ENCODE measurements at regions not wholly inside any gene's neighbourhood (a gene's known extent, or its start where the extent isn't known, plus 50 kb on each side); places are given as distances from the start of the nearest gene placed in this dataset.

DNA sequence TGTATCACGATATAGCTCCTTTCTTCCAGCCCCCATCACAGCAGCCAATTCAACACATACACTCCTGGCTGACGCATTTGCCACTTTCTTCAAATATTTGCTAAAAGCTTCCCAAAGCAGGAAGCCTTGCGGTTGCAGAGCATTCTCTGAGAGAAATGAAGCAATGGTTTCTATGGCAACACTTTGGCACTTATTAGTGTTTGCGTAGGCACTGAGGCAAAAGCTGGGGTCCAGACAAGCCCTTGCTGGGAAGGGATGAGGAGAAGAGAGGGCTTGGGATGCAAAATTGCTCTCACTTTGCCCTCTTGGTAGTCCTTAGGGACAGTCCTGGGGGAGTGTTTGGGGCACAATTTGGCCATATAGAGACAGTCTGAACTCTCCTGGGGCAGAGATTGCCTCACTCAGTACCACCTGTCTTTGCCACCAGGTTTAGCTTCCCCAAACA, 55.0 kb upstream of the PAK3 start:
- TF ChIP-seq BACH2 (CRISPR knock-in tag; IDR thresholded peaks at IDR 0.05; ENCODE audit: borderline replicate concordance) (no peak), ZNF565 (CRISPR knock-in tag; conservative IDR thresholded peaks at IDR 0.05; ENCODE audit: low read depth) (no peak), ZFP3 (CRISPR knock-in tag; IDR thresholded peaks at IDR 0.05) (no peak), GLIS3 (CRISPR knock-in tag; IDR thresholded peaks at IDR 0.05) (no peak), PPARA (CRISPR knock-in tag; IDR thresholded peaks at IDR 0.05; ENCODE audit: borderline replicate concordance) (no peak), SNAI2 (CRISPR knock-in tag; IDR thresholded peaks at IDR 0.05) (no peak), ZFP30 (CRISPR knock-in tag; IDR thresholded peaks at IDR 0.05) (no peak), ZC3H10 (CRISPR knock-in tag; IDR thresholded peaks at IDR 0.05) (no peak), RARB (CRISPR knock-in tag; IDR thresholded peaks at IDR 0.05) (no peak), ARNTL (CRISPR knock-in tag; IDR thresholded peaks at IDR 0.05; ENCODE audit: borderline replicate concordance, low read depth) (no peak)
- TF ChIP-seq, protein P1, sequence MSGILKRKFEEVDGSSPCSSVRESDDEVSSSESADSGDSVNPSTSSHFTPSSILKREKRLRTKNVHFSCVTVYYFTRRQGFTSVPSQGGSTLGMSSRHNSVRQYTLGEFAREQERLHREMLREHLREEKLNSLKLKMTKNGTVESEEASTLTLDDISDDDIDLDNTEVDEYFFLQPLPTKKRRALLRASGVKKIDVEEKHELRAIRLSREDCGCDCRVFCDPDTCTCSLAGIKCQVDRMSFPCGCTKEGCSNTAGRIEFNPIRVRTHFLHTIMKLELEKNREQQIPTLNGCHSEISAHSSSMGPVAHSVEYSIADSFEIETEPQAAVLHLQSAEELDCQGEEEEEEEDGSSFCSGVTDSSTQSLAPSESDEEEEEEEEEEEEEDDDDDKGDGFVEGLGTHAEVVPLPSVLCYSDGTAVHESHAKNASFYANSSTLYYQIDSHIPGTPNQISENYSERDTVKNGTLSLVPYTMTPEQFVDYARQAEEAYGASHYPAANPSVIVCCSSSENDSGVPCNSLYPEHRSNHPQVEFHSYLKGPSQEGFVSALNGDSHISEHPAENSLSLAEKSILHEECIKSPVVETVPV (CRISPR knock-in tag; IDR thresholded peaks at IDR 0.05): no peak
- TF ChIP-seq, protein P2, sequence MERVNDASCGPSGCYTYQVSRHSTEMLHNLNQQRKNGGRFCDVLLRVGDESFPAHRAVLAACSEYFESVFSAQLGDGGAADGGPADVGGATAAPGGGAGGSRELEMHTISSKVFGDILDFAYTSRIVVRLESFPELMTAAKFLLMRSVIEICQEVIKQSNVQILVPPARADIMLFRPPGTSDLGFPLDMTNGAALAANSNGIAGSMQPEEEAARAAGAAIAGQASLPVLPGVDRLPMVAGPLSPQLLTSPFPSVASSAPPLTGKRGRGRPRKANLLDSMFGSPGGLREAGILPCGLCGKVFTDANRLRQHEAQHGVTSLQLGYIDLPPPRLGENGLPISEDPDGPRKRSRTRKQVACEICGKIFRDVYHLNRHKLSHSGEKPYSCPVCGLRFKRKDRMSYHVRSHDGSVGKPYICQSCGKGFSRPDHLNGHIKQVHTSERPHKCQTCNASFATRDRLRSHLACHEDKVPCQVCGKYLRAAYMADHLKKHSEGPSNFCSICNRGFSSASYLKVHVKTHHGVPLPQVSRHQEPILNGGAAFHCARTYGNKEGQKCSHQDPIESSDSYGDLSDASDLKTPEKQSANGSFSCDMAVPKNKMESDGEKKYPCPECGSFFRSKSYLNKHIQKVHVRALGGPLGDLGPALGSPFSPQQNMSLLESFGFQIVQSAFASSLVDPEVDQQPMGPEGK (CRISPR knock-in tag; IDR thresholded peaks at IDR 0.05; ENCODE audit: borderline replicate concordance): no peak
- TF ChIP-seq, protein P3, sequence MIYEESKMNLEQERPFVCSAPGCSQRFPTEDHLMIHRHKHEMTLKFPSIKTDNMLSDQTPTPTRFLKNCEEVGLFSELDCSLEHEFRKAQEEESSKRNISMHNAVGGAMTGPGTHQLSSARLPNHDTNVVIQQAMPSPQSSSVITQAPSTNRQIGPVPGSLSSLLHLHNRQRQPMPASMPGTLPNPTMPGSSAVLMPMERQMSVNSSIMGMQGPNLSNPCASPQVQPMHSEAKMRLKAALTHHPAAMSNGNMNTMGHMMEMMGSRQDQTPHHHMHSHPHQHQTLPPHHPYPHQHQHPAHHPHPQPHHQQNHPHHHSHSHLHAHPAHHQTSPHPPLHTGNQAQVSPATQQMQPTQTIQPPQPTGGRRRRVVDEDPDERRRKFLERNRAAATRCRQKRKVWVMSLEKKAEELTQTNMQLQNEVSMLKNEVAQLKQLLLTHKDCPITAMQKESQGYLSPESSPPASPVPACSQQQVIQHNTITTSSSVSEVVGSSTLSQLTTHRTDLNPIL (CRISPR knock-in tag; IDR thresholded peaks at IDR 0.05; ENCODE audit: low read depth): no peak
- TF ChIP-seq, protein P4, sequence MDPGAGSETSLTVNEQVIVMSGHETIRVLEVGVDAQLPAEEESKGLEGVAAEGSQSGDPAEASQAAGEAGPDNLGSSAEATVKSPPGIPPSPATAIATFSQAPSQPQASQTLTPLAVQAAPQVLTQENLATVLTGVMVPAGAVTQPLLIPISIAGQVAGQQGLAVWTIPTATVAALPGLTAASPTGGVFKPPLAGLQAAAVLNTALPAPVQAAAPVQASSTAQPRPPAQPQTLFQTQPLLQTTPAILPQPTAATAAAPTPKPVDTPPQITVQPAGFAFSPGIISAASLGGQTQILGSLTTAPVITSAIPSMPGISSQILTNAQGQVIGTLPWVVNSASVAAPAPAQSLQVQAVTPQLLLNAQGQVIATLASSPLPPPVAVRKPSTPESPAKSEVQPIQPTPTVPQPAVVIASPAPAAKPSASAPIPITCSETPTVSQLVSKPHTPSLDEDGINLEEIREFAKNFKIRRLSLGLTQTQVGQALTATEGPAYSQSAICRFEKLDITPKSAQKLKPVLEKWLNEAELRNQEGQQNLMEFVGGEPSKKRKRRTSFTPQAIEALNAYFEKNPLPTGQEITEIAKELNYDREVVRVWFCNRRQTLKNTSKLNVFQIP (CRISPR knock-in tag; IDR thresholded peaks at IDR 0.05; ENCODE audit: borderline replicate concordance, low read depth): no peak
- no peak for ATAC-seq

DNA sequence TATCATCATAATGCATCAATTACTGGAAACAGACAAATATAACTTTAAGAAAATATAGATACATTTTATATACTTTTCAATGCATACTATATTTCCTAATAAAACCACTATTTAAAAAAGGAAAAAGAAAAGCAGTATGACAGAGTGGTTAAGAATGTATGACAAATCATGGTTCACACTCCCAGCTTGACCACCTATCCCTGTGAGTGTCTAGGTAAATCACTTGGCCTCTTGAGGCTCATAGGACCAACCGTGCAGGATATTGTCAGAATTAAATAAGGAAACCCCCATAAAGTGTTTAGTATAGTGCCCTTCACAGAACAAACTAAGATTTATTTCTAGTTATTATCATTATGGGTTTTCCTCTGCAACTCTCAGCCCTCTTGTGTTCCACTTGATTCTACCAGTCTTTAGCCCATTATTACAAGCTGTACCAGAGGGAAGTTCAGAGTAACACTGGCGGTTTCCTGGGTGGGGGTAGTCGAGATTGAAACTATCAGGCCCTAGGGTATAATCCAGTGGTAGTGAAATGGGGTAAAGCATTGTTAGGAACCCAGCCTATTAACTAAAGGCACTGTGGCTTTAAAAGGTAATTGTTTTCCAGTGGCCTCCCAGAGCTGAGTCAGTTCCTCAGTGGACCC, 55.5 kb upstream of the PAK3 start:
- TF ChIP-seq ZNF565 (CRISPR knock-in tag; conservative IDR thresholded peaks at IDR 0.05; ENCODE audit: low read depth) (no peak), ZNF8 (CRISPR knock-in tag; IDR thresholded peaks at IDR 0.05) (no peak), ZFP3 (CRISPR knock-in tag; IDR thresholded peaks at IDR 0.05) (no peak), CSDC2 (CRISPR knock-in tag; IDR thresholded peaks at IDR 0.05) (no peak), RARB (CRISPR knock-in tag; IDR thresholded peaks at IDR 0.05) (no peak), ZNF70 (CRISPR knock-in tag; IDR thresholded peaks at IDR 0.05) (no peak), ISL1 (CRISPR knock-in tag; IDR thresholded peaks at IDR 0.05) (no peak), BACH2 (CRISPR knock-in tag; IDR thresholded peaks at IDR 0.05; ENCODE audit: borderline replicate concordance) (no peak), ZFP30 (CRISPR knock-in tag; IDR thresholded peaks at IDR 0.05) (no peak), TOX (CRISPR knock-in tag; IDR thresholded peaks at IDR 0.05; ENCODE audit: borderline replicate concordance) (no peak), PPARA (CRISPR knock-in tag; IDR thresholded peaks at IDR 0.05; ENCODE audit: borderline replicate concordance) (no peak), ARNTL (CRISPR knock-in tag; IDR thresholded peaks at IDR 0.05; ENCODE audit: borderline replicate concordance, low read depth) (no peak), ESRRG (CRISPR knock-in tag; IDR thresholded peaks at IDR 0.05) (no peak), GLIS3 (CRISPR knock-in tag; IDR thresholded peaks at IDR 0.05) (no peak)
- TF ChIP-seq, protein P2 (CRISPR knock-in tag; IDR thresholded peaks at IDR 0.05; ENCODE audit: borderline replicate concordance): no peak
- TF ChIP-seq, protein P1 (CRISPR knock-in tag; IDR thresholded peaks at IDR 0.05): no peak
- TF ChIP-seq, protein P4 (CRISPR knock-in tag; IDR thresholded peaks at IDR 0.05; ENCODE audit: borderline replicate concordance, low read depth): no peak
- ATAC-seq: no peak
